ENCODE measurements at regions not wholly inside any gene's neighbourhood (a gene's known extent, or its start where the extent isn't known, plus 50 kb on each side); places are given as distances from the start of the nearest gene placed in this dataset.

GRCh38 chr1:38113159-38113666, 66.6 kb upstream of the POU3F1 start:
- no peak for DNase-seq (ENCODE audit: low read depth)

DNA sequence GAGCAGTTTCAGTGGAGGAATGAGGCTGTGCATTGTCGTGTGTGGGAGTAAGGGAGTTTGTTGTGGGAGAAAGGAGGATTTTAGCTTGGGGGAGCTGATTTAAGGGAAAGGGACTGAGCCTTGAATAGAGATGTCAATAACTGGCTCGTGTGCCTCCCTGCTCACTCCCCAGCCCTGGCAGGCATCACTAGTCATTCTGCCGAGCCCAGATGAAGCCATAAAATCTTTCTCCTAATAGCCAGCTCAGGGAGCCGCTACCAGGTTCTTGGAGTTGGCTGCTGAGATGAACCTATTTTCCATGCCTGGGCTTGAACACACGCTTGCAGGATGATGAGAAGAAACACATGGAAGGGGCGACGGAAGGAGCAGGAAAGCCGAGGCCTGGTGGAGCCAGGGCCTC, 65.0 kb upstream of the POU3F1 start:
- DNase-seq (ENCODE audit: low read depth) = no peak

GRCh38 chr1:38105267-38105666, 58.7 kb upstream of the POU3F1 start:
- no peak for DNase-seq (ENCODE audit: low read depth)

DNA sequence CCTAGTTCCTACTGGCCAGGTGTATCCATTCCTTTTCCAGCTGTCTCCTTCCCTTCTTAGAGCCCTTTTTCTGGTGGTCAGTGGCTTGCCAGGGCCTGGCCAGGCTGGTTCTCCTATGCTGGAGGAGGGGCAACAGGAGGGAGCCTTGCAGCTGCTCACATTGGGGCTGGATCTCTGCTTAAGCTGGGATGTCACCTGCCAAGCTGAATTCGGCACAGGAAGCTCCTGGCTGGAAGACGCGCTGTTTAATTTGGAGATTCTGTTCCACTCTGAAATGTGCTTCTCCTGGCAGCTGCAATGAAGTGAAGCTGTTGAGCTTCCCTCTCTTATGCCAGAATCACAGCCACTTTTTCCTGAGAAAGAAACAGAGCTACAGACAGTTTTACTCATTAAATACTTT, 56.0 kb upstream of the POU3F1 start:
- no peak for DNase-seq (ENCODE audit: low read depth)

- DNase-seq (ENCODE audit: low read depth) = no peak
These were observed 54.6 kb upstream of the POU3F1 start for GRCh38 chr1:38101037-38101785.

GRCh38 chr1:38098101-38098847, 51.7 kb upstream of the POU3F1 start:
- no peak for DNase-seq (ENCODE audit: low read depth)

- DNase-seq (ENCODE audit: low read depth) = no peak
These were observed 50.8 kb upstream of the POU3F1 start for GRCh38 chr1:38097284-38097898.

Measured in RPMI7951 (cell line).